ENCODE measurements at regions not wholly inside any gene's neighbourhood (a gene's known extent, or its start where the extent isn't known, plus 50 kb on each side); places are given as distances from the start of the nearest gene placed in this dataset.

DNA sequence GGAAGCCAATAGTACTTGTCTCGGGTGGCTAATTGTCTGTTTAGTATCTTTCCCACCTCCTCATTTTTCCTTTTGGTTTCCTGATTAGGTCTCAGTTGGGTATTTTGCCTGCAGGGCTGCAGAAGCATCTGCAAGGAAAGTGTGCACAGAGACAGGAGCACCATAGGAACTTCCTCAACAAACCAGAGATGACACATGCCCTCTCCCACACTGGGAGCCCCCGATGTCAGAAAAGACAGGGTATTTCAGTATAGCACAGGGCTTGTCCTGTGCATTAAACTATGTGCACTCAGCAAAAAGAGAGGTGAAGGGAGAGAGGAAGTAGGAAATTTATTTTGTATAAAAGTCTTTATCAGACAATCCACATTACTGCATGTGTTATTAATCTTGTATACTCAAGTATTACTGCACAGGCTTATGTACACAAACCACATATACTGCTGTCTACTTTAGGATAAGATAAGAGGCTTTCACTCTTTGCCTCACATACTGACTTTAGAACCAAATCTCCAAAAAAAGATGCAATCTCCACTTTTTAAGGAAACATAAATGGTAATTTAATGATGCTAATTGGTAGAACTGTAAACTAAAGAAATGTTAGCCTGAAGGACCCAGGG lies 501.0 kb downstream of the FOXO1 start:
- ATAC-seq (no peak), DNase-seq (no peak)
- Histone ChIP-seq H3K9me3 (no peaks in the 10 kb centered on the region), H3K27me3 (ENCODE audit: insufficient read depth in 3 of 3, low read length in 2 of 3) (no peaks in the 10 kb centered on the region), H3K27ac (no peak overlapping the region), H3K4me1 (no peaks in the 10 kb centered on the region), H3K36me3 (ENCODE audit: insufficient read depth in 1 of 2, low read depth in 1 of 2) (no peaks in the 10 kb centered on the region), H3K4me3 (no peak overlapping the region)
- intact Hi-C loops (cut with DNase I) = no loop called here
- WGBS, 3 donors = 64 to 75% (median 73%) methylated on average over 2 of the region's 2 CpGs
- TF ChIP-seq, protein P1, sequence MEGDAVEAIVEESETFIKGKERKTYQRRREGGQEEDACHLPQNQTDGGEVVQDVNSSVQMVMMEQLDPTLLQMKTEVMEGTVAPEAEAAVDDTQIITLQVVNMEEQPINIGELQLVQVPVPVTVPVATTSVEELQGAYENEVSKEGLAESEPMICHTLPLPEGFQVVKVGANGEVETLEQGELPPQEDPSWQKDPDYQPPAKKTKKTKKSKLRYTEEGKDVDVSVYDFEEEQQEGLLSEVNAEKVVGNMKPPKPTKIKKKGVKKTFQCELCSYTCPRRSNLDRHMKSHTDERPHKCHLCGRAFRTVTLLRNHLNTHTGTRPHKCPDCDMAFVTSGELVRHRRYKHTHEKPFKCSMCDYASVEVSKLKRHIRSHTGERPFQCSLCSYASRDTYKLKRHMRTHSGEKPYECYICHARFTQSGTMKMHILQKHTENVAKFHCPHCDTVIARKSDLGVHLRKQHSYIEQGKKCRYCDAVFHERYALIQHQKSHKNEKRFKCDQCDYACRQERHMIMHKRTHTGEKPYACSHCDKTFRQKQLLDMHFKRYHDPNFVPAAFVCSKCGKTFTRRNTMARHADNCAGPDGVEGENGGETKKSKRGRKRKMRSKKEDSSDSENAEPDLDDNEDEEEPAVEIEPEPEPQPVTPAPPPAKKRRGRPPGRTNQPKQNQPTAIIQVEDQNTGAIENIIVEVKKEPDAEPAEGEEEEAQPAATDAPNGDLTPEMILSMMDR (IDR thresholded peaks at IDR 0.05) = no peak

DNA sequence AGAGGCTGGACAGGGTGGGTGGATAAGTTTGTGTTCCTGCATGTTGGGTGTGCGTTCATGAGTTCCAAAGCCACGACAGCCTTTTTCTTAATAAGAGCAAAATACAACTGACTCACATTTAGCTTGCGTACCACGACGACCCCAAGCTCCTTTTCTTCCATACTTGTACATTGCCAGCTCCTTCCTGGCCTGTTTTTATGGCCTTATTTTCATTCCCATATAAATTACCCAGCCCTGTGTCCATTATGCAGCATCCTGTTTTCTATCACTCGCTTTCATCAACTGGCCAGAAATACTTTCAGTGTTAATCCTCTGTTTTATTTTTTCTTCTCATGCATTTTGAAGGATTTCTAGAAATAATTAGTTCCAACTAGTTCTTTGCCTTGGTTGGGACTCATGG lies 499.1 kb downstream of the FOXO1 start:
- no peak overlapping the region for H3K27ac ChIP-seq
- H3K36me3 ChIP-seq (ENCODE audit: insufficient read depth in 1 of 2, low read depth in 1 of 2) = no peaks in the 10 kb centered on the region
- no peak for ATAC-seq
- no peak for DNase-seq
- H3K4me3 ChIP-seq = no peak overlapping the region
- TF ChIP-seq, protein P1 (IDR thresholded peaks at IDR 0.05) = no peak
- intact Hi-C loops (cut with DNase I) = no loop called here
- H3K4me1 ChIP-seq = no peaks in the 10 kb centered on the region
- no peaks in the 10 kb centered on the region for H3K9me3 ChIP-seq
- H3K27me3 ChIP-seq (ENCODE audit: insufficient read depth in 3 of 3, low read length in 2 of 3) = no peaks in the 10 kb centered on the region
- WGBS, 3 donors = 89 to 95% (median 91%) methylated on average over 6 of the region's 6 CpGs

DNA sequence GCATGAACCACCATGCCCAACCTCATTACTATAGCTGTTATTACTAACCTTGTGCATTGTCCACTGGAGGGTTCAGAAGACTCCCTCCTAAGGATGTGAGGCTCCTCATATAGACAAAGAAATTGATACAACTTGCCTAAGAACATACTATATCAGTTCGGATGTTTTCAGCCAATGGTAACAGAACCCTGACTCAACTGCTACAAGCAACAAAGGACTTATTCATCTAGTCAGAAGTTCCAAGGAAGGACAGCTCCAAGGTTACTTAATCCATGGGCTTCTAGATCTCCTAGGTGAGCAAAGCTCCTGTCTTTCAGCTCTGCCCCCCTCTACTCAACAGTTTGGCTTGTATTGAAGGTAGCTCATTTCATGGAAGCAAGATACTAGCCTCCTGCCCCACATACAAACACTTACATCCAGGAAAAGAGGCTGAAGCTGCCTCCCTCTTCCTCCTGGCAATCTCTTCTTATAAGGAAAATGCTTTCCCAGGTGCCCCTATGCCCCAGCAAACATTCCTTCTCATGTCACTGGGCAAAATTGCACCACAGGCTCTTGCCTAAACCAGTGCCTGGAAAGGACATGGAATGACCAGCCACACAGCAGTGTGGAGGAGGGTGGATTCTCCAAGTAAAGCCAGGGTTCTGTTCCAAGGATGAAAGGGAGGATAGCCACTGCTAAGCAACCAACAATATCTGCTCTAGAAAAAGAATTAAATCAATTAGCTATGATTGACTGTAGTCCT lies 497.8 kb downstream of the FOXO1 start:
- 93 to 100% (median 94%) methylated on average over 1 of the region's 1 CpG for WGBS, 3 donors
- no peaks in the 10 kb centered on the region for H3K36me3 ChIP-seq (ENCODE audit: insufficient read depth in 1 of 2, low read depth in 1 of 2)
- ATAC-seq = peak in 2 of 4 donors; percentile 38 to 54
- intact Hi-C loops (cut with DNase I) = no loop called here
- no peak overlapping the region for H3K27ac ChIP-seq
- no peak overlapping the region for H3K4me3 ChIP-seq
- DNase-seq = no peak
- TF ChIP-seq, protein P1 (IDR thresholded peaks at IDR 0.05) = no peak
- no peaks in the 10 kb centered on the region for H3K9me3 ChIP-seq
- H3K27me3 ChIP-seq (ENCODE audit: insufficient read depth in 3 of 3, low read length in 2 of 3) = no peaks in the 10 kb centered on the region
- H3K4me1 ChIP-seq = no peaks in the 10 kb centered on the region

DNA sequence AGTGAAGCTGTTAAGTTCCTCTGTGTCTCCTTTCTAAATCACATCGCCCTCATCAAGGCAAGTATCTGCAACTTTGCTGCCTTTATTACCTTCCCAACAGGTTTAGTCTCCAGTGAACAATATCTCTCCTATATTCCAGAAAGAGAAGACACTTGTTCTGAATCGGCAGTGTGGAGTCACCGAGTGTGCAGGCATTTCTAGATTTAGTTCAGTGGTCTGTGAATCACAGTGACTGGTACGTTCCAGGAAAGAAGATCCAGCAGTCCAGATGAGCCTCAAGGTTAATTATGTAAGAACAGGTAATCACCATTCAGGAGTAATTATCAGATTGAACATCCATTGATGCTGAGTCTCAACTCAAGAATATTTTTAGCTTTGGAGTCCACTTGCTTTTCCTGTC lies 497.0 kb downstream of the FOXO1 start:
- intact Hi-C loops (cut with DNase I) = no loop called here
- no peaks in the 10 kb centered on the region for H3K9me3 ChIP-seq
- H3K4me3 ChIP-seq = no peak overlapping the region
- no peaks in the 10 kb centered on the region for H3K4me1 ChIP-seq
- WGBS, 3 donors = 75 to 86% (median 79%) methylated on average over 4 of the region's 4 CpGs
- TF ChIP-seq, protein P1 (IDR thresholded peaks at IDR 0.05) = no peak
- DNase-seq = no peak
- no peak overlapping the region for H3K27ac ChIP-seq
- no peaks in the 10 kb centered on the region for H3K36me3 ChIP-seq (ENCODE audit: insufficient read depth in 1 of 2, low read depth in 1 of 2)
- no peaks in the 10 kb centered on the region for H3K27me3 ChIP-seq (ENCODE audit: insufficient read depth in 3 of 3, low read length in 2 of 3)
- peak in 2 of 4 donors; percentile 38 to 40 for ATAC-seq
